ENCODE measurements at regions not wholly inside any gene's neighbourhood (a gene's known extent, or its start where the extent isn't known, plus 50 kb on each side); places are given as distances from the start of the nearest gene placed in this dataset.

- DNase-seq (ENCODE audit: extremely low read depth, insufficient read length): no peak
- TF ChIP-seq CTCF (IDR thresholded peaks at IDR 0.05; ENCODE audit: insufficient read depth, low read length, poor library complexity, severe bottlenecking): no peak
- no peak overlapping the region for H3K4me3 ChIP-seq (replicated peaks; ENCODE audit: low read depth, low read length)
- no peaks in the 10 kb centered on the region for H3K36me3 ChIP-seq (ENCODE audit: control insufficient read depth, insufficient read depth, low read length)
- H3K27me3 ChIP-seq (replicated peaks; ENCODE audit: control insufficient read depth, insufficient read depth, low read length): no peaks in the 10 kb centered on the region
Observed at GRCh38 chr13:34139660-34140227, 321.8 kb downstream of the RFC3 start.

- H3K4me3 ChIP-seq (replicated peaks; ENCODE audit: low read depth, low read length): no peak overlapping the region
- TF ChIP-seq CTCF (IDR thresholded peaks at IDR 0.05; ENCODE audit: insufficient read depth, low read length, poor library complexity, severe bottlenecking): no peak
- no peak for DNase-seq (ENCODE audit: extremely low read depth, insufficient read length)
- no peaks in the 10 kb centered on the region for H3K27me3 ChIP-seq (replicated peaks; ENCODE audit: control insufficient read depth, insufficient read depth, low read length)
- H3K36me3 ChIP-seq (ENCODE audit: control insufficient read depth, insufficient read depth, low read length): no peaks in the 10 kb centered on the region
Observed at GRCh38 chr13:34143637-34144036, 325.7 kb downstream of the RFC3 start.

GRCh38 chr13:34144142-34144541 is 326.2 kb downstream of the RFC3 start:
- Histone ChIP-seq H3K27me3 (replicated peaks; ENCODE audit: control insufficient read depth, insufficient read depth, low read length) (no peaks in the 10 kb centered on the region), H3K36me3 (ENCODE audit: control insufficient read depth, insufficient read depth, low read length) (no peaks in the 10 kb centered on the region), H3K4me3 (replicated peaks; ENCODE audit: low read depth, low read length) (no peak overlapping the region)
- TF ChIP-seq CTCF (IDR thresholded peaks at IDR 0.05; ENCODE audit: insufficient read depth, low read length, poor library complexity, severe bottlenecking): no peak
- DNase-seq (ENCODE audit: extremely low read depth, insufficient read length): no peak

- no peak for DNase-seq (ENCODE audit: extremely low read depth, insufficient read length)
- no peak overlapping the region for H3K4me3 ChIP-seq (replicated peaks; ENCODE audit: low read depth, low read length)
- no peaks in the 10 kb centered on the region for H3K36me3 ChIP-seq (ENCODE audit: control insufficient read depth, insufficient read depth, low read length)
- no peak for TF ChIP-seq CTCF (IDR thresholded peaks at IDR 0.05; ENCODE audit: insufficient read depth, low read length, poor library complexity, severe bottlenecking)
- no peaks in the 10 kb centered on the region for H3K27me3 ChIP-seq (replicated peaks; ENCODE audit: control insufficient read depth, insufficient read depth, low read length)
Observed at GRCh38 chr13:34145061-34145460, 327.1 kb downstream of the RFC3 start.

- Histone ChIP-seq H3K4me3 (replicated peaks; ENCODE audit: low read depth, low read length) (no peak overlapping the region), H3K36me3 (ENCODE audit: control insufficient read depth, insufficient read depth, low read length) (no peaks in the 10 kb centered on the region), H3K27me3 (replicated peaks; ENCODE audit: control insufficient read depth, insufficient read depth, low read length) (no peaks in the 10 kb centered on the region; the same call in 1 of the 2 replicates)
- no peak for TF ChIP-seq CTCF (IDR thresholded peaks at IDR 0.05; ENCODE audit: insufficient read depth, low read length, poor library complexity, severe bottlenecking)
- no peak for DNase-seq (ENCODE audit: extremely low read depth, insufficient read length)
Observed at GRCh38 chr13:34148359-34148758, 330.4 kb downstream of the RFC3 start.

- Histone ChIP-seq H3K4me3 (replicated peaks; ENCODE audit: low read depth, low read length) (no peak overlapping the region), H3K27me3 (replicated peaks; ENCODE audit: control insufficient read depth, insufficient read depth, low read length) (no peaks in the 10 kb centered on the region; the same call in 1 of the 2 replicates), H3K36me3 (ENCODE audit: control insufficient read depth, insufficient read depth, low read length) (no peaks in the 10 kb centered on the region)
- no peak for DNase-seq (ENCODE audit: extremely low read depth, insufficient read length)
- no peak for TF ChIP-seq CTCF (IDR thresholded peaks at IDR 0.05; ENCODE audit: insufficient read depth, low read length, poor library complexity, severe bottlenecking)
Observed at GRCh38 chr13:34151885-34152284, 333.9 kb downstream of the RFC3 start.
